ENCODE measurements at regions not wholly inside any gene's neighbourhood (a gene's known extent, or its start where the extent isn't known, plus 50 kb on each side); places are given as distances from the start of the nearest gene placed in this dataset.

DNA sequence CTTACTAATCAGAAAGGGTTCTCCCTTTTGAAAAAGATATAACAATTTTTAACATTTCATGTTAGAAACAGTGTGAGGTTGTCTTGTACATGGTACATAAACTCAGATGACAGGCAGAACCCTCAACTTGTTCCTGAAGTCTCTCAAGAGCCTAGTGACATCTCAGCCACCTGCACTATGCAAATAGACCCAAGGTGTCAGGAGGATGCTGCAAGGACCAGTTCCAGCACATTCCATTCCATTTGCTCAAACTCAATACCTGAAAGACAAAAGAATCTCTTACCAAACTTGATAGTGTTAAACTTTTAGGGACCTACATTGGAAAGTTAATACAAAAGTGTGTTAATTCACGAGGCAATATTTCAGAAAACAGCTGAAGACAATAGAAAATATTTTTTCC, 544.6 kb downstream of the CETN3 start (continued):
- TF ChIP-seq, protein P1, sequence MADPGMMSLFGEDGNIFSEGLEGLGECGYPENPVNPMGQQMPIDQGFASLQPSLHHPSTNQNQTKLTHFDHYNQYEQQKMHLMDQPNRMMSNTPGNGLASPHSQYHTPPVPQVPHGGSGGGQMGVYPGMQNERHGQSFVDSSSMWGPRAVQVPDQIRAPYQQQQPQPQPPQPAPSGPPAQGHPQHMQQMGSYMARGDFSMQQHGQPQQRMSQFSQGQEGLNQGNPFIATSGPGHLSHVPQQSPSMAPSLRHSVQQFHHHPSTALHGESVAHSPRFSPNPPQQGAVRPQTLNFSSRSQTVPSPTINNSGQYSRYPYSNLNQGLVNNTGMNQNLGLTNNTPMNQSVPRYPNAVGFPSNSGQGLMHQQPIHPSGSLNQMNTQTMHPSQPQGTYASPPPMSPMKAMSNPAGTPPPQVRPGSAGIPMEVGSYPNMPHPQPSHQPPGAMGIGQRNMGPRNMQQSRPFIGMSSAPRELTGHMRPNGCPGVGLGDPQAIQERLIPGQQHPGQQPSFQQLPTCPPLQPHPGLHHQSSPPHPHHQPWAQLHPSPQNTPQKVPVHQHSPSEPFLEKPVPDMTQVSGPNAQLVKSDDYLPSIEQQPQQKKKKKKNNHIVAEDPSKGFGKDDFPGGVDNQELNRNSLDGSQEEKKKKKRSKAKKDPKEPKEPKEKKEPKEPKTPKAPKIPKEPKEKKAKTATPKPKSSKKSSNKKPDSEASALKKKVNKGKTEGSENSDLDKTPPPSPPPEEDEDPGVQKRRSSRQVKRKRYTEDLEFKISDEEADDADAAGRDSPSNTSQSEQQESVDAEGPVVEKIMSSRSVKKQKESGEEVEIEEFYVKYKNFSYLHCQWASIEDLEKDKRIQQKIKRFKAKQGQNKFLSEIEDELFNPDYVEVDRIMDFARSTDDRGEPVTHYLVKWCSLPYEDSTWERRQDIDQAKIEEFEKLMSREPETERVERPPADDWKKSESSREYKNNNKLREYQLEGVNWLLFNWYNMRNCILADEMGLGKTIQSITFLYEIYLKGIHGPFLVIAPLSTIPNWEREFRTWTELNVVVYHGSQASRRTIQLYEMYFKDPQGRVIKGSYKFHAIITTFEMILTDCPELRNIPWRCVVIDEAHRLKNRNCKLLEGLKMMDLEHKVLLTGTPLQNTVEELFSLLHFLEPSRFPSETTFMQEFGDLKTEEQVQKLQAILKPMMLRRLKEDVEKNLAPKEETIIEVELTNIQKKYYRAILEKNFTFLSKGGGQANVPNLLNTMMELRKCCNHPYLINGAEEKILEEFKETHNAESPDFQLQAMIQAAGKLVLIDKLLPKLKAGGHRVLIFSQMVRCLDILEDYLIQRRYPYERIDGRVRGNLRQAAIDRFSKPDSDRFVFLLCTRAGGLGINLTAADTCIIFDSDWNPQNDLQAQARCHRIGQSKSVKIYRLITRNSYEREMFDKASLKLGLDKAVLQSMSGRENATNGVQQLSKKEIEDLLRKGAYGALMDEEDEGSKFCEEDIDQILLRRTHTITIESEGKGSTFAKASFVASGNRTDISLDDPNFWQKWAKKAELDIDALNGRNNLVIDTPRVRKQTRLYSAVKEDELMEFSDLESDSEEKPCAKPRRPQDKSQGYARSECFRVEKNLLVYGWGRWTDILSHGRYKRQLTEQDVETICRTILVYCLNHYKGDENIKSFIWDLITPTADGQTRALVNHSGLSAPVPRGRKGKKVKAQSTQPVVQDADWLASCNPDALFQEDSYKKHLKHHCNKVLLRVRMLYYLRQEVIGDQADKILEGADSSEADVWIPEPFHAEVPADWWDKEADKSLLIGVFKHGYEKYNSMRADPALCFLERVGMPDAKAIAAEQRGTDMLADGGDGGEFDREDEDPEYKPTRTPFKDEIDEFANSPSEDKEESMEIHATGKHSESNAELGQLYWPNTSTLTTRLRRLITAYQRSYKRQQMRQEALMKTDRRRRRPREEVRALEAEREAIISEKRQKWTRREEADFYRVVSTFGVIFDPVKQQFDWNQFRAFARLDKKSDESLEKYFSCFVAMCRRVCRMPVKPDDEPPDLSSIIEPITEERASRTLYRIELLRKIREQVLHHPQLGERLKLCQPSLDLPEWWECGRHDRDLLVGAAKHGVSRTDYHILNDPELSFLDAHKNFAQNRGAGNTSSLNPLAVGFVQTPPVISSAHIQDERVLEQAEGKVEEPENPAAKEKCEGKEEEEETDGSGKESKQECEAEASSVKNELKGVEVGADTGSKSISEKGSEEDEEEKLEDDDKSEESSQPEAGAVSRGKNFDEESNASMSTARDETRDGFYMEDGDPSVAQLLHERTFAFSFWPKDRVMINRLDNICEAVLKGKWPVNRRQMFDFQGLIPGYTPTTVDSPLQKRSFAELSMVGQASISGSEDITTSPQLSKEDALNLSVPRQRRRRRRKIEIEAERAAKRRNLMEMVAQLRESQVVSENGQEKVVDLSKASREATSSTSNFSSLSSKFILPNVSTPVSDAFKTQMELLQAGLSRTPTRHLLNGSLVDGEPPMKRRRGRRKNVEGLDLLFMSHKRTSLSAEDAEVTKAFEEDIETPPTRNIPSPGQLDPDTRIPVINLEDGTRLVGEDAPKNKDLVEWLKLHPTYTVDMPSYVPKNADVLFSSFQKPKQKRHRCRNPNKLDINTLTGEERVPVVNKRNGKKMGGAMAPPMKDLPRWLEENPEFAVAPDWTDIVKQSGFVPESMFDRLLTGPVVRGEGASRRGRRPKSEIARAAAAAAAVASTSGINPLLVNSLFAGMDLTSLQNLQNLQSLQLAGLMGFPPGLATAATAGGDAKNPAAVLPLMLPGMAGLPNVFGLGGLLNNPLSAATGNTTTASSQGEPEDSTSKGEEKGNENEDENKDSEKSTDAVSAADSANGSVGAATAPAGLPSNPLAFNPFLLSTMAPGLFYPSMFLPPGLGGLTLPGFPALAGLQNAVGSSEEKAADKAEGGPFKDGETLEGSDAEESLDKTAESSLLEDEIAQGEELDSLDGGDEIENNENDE (IDR thresholded peaks at IDR 0.05; ENCODE audit: insufficient replicate concordance, low read length): no peak
